ENCODE measurements at regions not wholly inside any gene's neighbourhood (a gene's known extent, or its start where the extent isn't known, plus 50 kb on each side); places are given as distances from the start of the nearest gene placed in this dataset.

DNA sequence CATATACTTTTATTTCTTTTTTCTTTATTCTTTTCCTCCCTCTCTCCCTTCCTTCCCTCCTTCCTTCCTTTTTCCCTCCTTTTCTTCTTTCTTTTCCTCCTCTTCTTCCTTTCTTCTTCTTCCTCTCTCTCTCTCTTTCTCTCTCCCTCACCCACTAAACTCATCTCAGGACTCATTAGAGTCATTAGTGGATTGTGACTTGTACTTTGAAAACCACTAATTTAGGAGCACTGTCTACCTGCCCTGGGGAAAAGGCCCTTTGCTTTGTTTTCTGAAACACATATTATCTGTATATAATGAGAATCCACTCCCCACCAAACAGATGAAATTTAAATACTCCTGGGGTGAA lies 68.7 kb upstream of the CEP85L start:
- Histone ChIP-seq H3K4me3 (ENCODE audit: low read depth in 2 of 2, low read length in 1 of 2) (no peak overlapping the region), H3K9ac (no peak overlapping the region), H3K9me3 (no peaks in the 10 kb centered on the region), H3K4me1 (ENCODE audit: control insufficient read depth in 1 of 2, insufficient read depth in 2 of 2, low read depth in 1 of 2, low read length in 1 of 2) (peaks cover 3 to 5% of the 10 kb centered on the region in 2 experiments; a peak in 1 of 4 replicates), H4K20me1 (ENCODE audit: insufficient read depth) (no peaks in the 10 kb centered on the region), H3K27ac (ENCODE audit: low read depth in 2 of 2, low read length in 1 of 2) (no peak overlapping the region), H3F3A (replicated peaks; ENCODE audit: insufficient read depth) (no peaks in the 10 kb centered on the region), H3K79me2 (ENCODE audit: insufficient read depth) (no peaks in the 10 kb centered on the region), H3K9me2 (no peaks in the 10 kb centered on the region), H3K4me2 (no peak overlapping the region), H2AFZ (ENCODE audit: low read depth) (no peak overlapping the region), H3K36me3 (replicated peaks in 1 of 2; ENCODE audit: control insufficient read depth in 1 of 2, insufficient read depth in 2 of 2, low read length in 1 of 2) (no peaks in the 10 kb centered on the region), H3K27me3 (ENCODE audit: insufficient read depth) (no peaks in the 10 kb centered on the region)
- TF ChIP-seq PBX3 (IDR thresholded peaks at IDR 0.05) (no peak), SMC3 (IDR thresholded peaks at IDR 0.05; ENCODE audit: low read depth, low read length) (no peak), CHD2 (IDR thresholded peaks at IDR 0.05; ENCODE audit: low read length, partially characterized antibody) (no peak), ELF1 (IDR thresholded peaks at IDR 0.05) (no peak), GATA2 (CRISPR knock-in tag; IDR thresholded peaks at IDR 0.05) (no peak), TAF1 (IDR thresholded peaks at IDR 0.05; ENCODE audit: borderline replicate concordance, low read depth, low read length) (no peak), TCF12 (IDR thresholded peaks at IDR 0.05) (no peak), NFIC (IDR thresholded peaks at IDR 0.05; ENCODE audit: borderline replicate concordance) (no peak), JUND (IDR thresholded peaks at IDR 0.05) (no peak), MEF2A (IDR thresholded peaks at IDR 0.05; ENCODE audit: borderline replicate concordance, low read depth) (no peak), EZH2phosphoT487 (IDR thresholded peaks at IDR 0.05; ENCODE audit: borderline replicate concordance, low read depth) (no peak), FOSL2 (IDR thresholded peaks at IDR 0.05; ENCODE audit: borderline replicate concordance, low read depth) (no peak), RCOR1 (IDR thresholded peaks at IDR 0.05; ENCODE audit: low read length) (no peak), IRF3 (IDR thresholded peaks at IDR 0.05; ENCODE audit: low read depth, low read length) (no peak), TEAD4 (IDR thresholded peaks at IDR 0.05; ENCODE audit: borderline replicate concordance, insufficient read depth) (no peak), USF1 (IDR thresholded peaks at IDR 0.05; ENCODE audit: borderline replicate concordance, low read depth) (no peak)
- TF ChIP-seq, protein P1, sequence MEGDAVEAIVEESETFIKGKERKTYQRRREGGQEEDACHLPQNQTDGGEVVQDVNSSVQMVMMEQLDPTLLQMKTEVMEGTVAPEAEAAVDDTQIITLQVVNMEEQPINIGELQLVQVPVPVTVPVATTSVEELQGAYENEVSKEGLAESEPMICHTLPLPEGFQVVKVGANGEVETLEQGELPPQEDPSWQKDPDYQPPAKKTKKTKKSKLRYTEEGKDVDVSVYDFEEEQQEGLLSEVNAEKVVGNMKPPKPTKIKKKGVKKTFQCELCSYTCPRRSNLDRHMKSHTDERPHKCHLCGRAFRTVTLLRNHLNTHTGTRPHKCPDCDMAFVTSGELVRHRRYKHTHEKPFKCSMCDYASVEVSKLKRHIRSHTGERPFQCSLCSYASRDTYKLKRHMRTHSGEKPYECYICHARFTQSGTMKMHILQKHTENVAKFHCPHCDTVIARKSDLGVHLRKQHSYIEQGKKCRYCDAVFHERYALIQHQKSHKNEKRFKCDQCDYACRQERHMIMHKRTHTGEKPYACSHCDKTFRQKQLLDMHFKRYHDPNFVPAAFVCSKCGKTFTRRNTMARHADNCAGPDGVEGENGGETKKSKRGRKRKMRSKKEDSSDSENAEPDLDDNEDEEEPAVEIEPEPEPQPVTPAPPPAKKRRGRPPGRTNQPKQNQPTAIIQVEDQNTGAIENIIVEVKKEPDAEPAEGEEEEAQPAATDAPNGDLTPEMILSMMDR (IDR thresholded peaks at IDR 0.05) = no peak
- TF ChIP-seq, protein P2, sequence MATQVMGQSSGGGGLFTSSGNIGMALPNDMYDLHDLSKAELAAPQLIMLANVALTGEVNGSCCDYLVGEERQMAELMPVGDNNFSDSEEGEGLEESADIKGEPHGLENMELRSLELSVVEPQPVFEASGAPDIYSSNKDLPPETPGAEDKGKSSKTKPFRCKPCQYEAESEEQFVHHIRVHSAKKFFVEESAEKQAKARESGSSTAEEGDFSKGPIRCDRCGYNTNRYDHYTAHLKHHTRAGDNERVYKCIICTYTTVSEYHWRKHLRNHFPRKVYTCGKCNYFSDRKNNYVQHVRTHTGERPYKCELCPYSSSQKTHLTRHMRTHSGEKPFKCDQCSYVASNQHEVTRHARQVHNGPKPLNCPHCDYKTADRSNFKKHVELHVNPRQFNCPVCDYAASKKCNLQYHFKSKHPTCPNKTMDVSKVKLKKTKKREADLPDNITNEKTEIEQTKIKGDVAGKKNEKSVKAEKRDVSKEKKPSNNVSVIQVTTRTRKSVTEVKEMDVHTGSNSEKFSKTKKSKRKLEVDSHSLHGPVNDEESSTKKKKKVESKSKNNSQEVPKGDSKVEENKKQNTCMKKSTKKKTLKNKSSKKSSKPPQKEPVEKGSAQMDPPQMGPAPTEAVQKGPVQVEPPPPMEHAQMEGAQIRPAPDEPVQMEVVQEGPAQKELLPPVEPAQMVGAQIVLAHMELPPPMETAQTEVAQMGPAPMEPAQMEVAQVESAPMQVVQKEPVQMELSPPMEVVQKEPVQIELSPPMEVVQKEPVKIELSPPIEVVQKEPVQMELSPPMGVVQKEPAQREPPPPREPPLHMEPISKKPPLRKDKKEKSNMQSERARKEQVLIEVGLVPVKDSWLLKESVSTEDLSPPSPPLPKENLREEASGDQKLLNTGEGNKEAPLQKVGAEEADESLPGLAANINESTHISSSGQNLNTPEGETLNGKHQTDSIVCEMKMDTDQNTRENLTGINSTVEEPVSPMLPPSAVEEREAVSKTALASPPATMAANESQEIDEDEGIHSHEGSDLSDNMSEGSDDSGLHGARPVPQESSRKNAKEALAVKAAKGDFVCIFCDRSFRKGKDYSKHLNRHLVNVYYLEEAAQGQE (IDR thresholded peaks at IDR 0.05; ENCODE audit: low read depth, low read length) = no peak
- CTCF ChIA-PET = interaction anchor here (0.8 kb wide), 1 partner anchor 428 kb away, joined by 3 read pairs; no protein-coding TSS in a partner anchor
- POLR2A ChIA-PET = no interaction called here
- no peak for DNase-seq
